Endodermal cell (in vitro differentiated cells): ENCODE measurements at regions not wholly inside any gene's neighbourhood (a gene's known extent, or its start where the extent isn't known, plus 50 kb on each side); places are given as distances from the start of the nearest gene placed in this dataset.

ENCODE experiments used
- DNase-seq: peaks from one replicate; pipeline ENCODE4 v3.0.0-alpha.2; 2017
- H3K27ac ChIP-seq: 2 replicates; pipeline ENCODE4 v1.5.1; 2013; ENCODE audit warnings: mild to moderate bottlenecking, low read depth, low read length, moderate library complexity
- H3K27me3 ChIP-seq: 2 replicates; pipeline ENCODE4 v1.6.1; 2013; ENCODE audit warnings: mild to moderate bottlenecking, low read length, moderate library complexity; ENCODE audit not compliant: insufficient read depth, control insufficient read depth, poor library complexity, severe bottlenecking
- H3K36me3 ChIP-seq: 2 replicates; pipeline ENCODE4 v1.7.0; 2013; ENCODE audit warnings: mild to moderate bottlenecking, low read length, moderate library complexity; ENCODE audit not compliant: control insufficient read depth, insufficient read depth
- H3K4me1 ChIP-seq: one replicate; pipeline ENCODE4 v1.7.0; 2013; ENCODE audit warnings: low read length; ENCODE audit not compliant: control insufficient read depth, insufficient read depth
- H3K4me3 ChIP-seq: 2 replicates; pipeline ENCODE4 v1.5.1; 2013; ENCODE audit warnings: mild to moderate bottlenecking, low read length, moderate library complexity
- H3K9ac ChIP-seq: 2 replicates; pipeline ENCODE4 v1.6.1; 2013; ENCODE audit warnings: mild to moderate bottlenecking, low read length, moderate library complexity; ENCODE audit not compliant: poor library complexity, severe bottlenecking; ENCODE audit errors: extremely low read depth
- H3K9me3 ChIP-seq: 2 replicates; pipeline ENCODE4 v1.6.1; 2013; ENCODE audit warnings: mild to moderate bottlenecking, low read length, moderate library complexity; ENCODE audit not compliant: control insufficient read depth
- H3K27ac Mint-ChIP-seq: 2 replicates; pipeline ENCODE4 v1.8.0; 2020; ENCODE audit warnings: mixed read lengths
- H3K27me3 Mint-ChIP-seq: 2 replicates; pipeline ENCODE4 v1.8.0; 2021; ENCODE audit warnings: mild to moderate bottlenecking, mixed read lengths; ENCODE audit not compliant: insufficient read depth
- H3K36me3 Mint-ChIP-seq: 2 replicates; pipeline ENCODE4 v1.8.0; 2020; ENCODE audit warnings: low read depth, mixed read lengths
- H3K4me1 Mint-ChIP-seq: 2 replicates; pipeline ENCODE4 v1.8.0; 2020; ENCODE audit warnings: mixed read lengths
- H3K4me3 Mint-ChIP-seq: 2 replicates; pipeline ENCODE4 v1.8.0; 2020; ENCODE audit warnings: mild to moderate bottlenecking, moderate library complexity, mixed read lengths
- H3K9me3 Mint-ChIP-seq: 2 replicates; pipeline ENCODE4 v1.8.0; 2020; ENCODE audit warnings: mild to moderate bottlenecking, mixed read lengths
- CTCF ChIP-seq: fragments of 200-600 bp; sonication (generic); conservative IDR thresholded peaks from 2 replicates; pipeline ENCODE4 v1.5.0; 2021; ENCODE audit warnings: antibody characterized with exemption, mild to moderate bottlenecking
- WGBS, 2 experiments: methylation state at CpG; one replicate each; pipeline versions ENCODE4 v1.1.5 to v1.1.7; 2013; ENCODE audit warnings: missing lambda C conversion rate in 2 of 2, mixed read lengths in 1 of 2; ENCODE audit not compliant: insufficient coverage in 1 of 2, insufficient read length in 1 of 2; 5-methylcytosine and 5-hydroxymethylcytosine counted together

DNA sequence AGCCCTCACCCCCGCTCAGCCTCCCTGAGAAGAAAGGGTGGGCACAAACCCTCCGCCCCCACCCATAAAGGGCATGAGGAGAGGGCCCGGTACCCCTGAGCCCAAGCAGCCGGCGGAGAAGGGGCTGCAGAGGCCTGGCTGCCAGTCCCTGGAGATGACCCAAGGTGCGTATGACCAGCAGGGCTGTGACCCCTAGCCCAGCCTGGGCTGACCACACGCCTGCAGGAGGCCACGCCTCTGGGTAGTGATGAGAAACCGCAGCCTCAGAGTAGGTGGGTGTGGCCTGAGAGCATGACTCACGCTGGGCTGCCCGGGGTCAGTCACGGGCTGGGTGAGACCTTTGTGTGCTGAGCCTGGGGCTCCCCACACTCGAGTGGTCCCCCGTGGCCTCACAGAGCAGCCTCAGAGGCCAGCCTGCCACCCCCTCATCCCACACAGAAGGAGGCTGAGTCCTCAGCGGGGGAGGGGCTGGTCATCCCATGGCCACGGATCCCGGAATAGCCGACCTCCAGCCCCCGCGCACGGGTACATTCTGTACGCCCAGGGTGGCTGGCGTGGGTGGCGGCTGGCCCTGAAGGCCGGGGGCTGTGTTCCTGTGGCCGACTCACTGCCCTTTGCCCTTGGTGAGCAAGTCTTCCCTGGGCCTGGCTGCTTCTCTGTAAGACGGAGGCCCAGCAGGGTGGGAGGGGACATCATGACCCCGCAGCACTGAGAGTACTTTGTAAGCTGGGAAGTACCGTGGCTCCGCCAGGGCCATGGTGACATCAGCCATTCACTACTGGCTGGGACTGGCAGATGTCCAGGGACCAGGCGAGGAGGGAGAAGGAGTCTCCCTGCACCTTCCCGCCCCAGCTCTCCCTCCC is 110.8 kb upstream of the OTOS start:
- H3K27ac Mint-ChIP-seq = no peak overlapping the region
- peak; percentile 79 for DNase-seq
- no peak overlapping the region for H3K9ac ChIP-seq
- no peak overlapping the region for H3K4me3 ChIP-seq
- H3K4me1 ChIP-seq = no peaks in the 10 kb centered on the region
- no peak overlapping the region for H3K4me3 Mint-ChIP-seq
- 78 to 84% methylated on average over 11 to 32 of the region's 32 CpGs for WGBS, 2 experiments
- H3K36me3 Mint-ChIP-seq = no peaks in the 10 kb centered on the region
- H3K36me3 ChIP-seq = no peaks in the 10 kb centered on the region
- no peaks in the 10 kb centered on the region for H3K27me3 ChIP-seq
- peaks cover under 1% of the 10 kb centered on the region for H3K27me3 Mint-ChIP-seq
- no peaks in the 10 kb centered on the region for H3K4me1 Mint-ChIP-seq
- no peaks in the 10 kb centered on the region for H3K9me3 ChIP-seq
- no peak for TF ChIP-seq CTCF
- peak overlapping the region; percentile 75 for H3K27ac ChIP-seq
- H3K9me3 Mint-ChIP-seq = no peaks in the 10 kb centered on the region

DNA sequence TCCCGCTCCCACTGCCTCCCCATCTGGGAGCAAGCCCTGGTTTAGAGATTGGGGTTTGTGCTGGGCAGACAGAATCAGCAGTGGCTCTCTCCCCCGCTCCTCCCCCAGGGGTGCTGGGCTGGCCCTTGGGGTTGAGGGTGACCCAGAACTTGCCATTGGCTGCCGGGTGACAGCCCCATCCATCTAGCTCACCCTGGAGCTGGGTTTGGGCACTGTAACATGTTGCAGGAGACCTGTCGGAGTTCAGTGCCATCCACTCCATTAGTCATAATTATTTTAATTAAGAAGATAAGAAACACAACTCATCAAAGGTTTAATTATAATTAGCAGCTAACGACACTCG is 111.4 kb upstream of the OTOS start:
- H3K9ac ChIP-seq = no peak overlapping the region
- Mint-ChIP-seq H3K9me3 (peaks cover 6% of the 10 kb centered on the region), H3K27ac (no peak overlapping the region), H3K36me3 (no peaks in the 10 kb centered on the region), H3K4me1 (no peaks in the 10 kb centered on the region), H3K4me3 (no peak overlapping the region), H3K27me3 (peaks cover 3% of the 10 kb centered on the region)
- no peaks in the 10 kb centered on the region for H3K4me1 ChIP-seq
- H3K9me3 ChIP-seq = peaks cover 5% of the 10 kb centered on the region
- no peak overlapping the region for H3K4me3 ChIP-seq
- 91 to 92% methylated on average over 4 to 6 of the region's 6 CpGs for WGBS, 2 experiments
- DNase-seq = no peak
- H3K27ac ChIP-seq = no peak overlapping the region
- no peak for TF ChIP-seq CTCF
- H3K36me3 ChIP-seq = no peaks in the 10 kb centered on the region
- no peaks in the 10 kb centered on the region for H3K27me3 ChIP-seq

GRCh38 chr2:240252191-240252871 is 111.9 kb upstream of the OTOS start:
- no peaks in the 10 kb centered on the region for H3K36me3 ChIP-seq
- peak; percentile 42 for DNase-seq
- H3K9me3 ChIP-seq = peaks cover 8% of the 10 kb centered on the region
- H3K9ac ChIP-seq = no peak overlapping the region
- Mint-ChIP-seq H3K36me3 (no peaks in the 10 kb centered on the region), H3K9me3 (peaks cover 6% of the 10 kb centered on the region), H3K4me1 (no peaks in the 10 kb centered on the region), H3K27me3 (peaks cover 3% of the 10 kb centered on the region), H3K27ac (no peak overlapping the region), H3K4me3 (no peak overlapping the region)
- H3K27me3 ChIP-seq = no peaks in the 10 kb centered on the region
- H3K4me1 ChIP-seq = no peaks in the 10 kb centered on the region
- H3K27ac ChIP-seq = no peak overlapping the region
- no peak for TF ChIP-seq CTCF
- WGBS, 2 experiments = 88 to 92% methylated on average over 17 to 20 of the region's 20 CpGs
- no peak overlapping the region for H3K4me3 ChIP-seq
